PFSK-1 (cell line): ENCODE measurements at regions not wholly inside any gene's neighbourhood (a gene's known extent, or its start where the extent isn't known, plus 50 kb on each side); places are given as distances from the start of the nearest gene placed in this dataset.

ENCODE experiments used
- FOXP2 ChIP-seq: optimal IDR thresholded peaks from 2 replicates; pipeline ENCODE3; 2011; ENCODE audit warnings: borderline replicate concordance, control low read depth, inconsistent platforms; ENCODE audit not compliant: insufficient read depth; ENCODE audit errors: extremely low read length, extremely low read depth
- POLR2AphosphoS5 ChIP-seq: IDR thresholded peaks from 2 replicates; pipeline ENCODE4 v1.6.1; 2012; ENCODE audit warnings: low read depth, mild to moderate bottlenecking, control low read depth, low read length, moderate library complexity
- REST ChIP-seq, 2 experiments: IDR thresholded peaks; 2 replicates each; pipeline versions ENCODE4 v1.6.1 to v1.8.0; 2011 to 2012; ENCODE audit warnings: low read depth in 2 of 2, low read length in 2 of 2, control low read depth in 1 of 2, inconsistent platforms in 1 of 2, mild to moderate bottlenecking in 1 of 2, moderate library complexity in 1 of 2; ENCODE audit not compliant: insufficient read depth in 1 of 2

- TF ChIP-seq POLR2AphosphoS5 (no peak), FOXP2 (no peak), REST (IDR thresholded peaks at IDR 0.05; ENCODE audit: insufficient read depth in 1 of 2, low read depth in 2 of 2, low read length in 2 of 2) (no peak)
Measured at GRCh38 chr17:70872103-70872502, 702.8 kb downstream of the KCNJ2 start.
